ENCODE measurements at regions not wholly inside any gene's neighbourhood (a gene's known extent, or its start where the extent isn't known, plus 50 kb on each side); places are given as distances from the start of the nearest gene placed in this dataset.
A peak's percentile ranks its signal among the peaks of the same experiment; 100 is the strongest.

DNA sequence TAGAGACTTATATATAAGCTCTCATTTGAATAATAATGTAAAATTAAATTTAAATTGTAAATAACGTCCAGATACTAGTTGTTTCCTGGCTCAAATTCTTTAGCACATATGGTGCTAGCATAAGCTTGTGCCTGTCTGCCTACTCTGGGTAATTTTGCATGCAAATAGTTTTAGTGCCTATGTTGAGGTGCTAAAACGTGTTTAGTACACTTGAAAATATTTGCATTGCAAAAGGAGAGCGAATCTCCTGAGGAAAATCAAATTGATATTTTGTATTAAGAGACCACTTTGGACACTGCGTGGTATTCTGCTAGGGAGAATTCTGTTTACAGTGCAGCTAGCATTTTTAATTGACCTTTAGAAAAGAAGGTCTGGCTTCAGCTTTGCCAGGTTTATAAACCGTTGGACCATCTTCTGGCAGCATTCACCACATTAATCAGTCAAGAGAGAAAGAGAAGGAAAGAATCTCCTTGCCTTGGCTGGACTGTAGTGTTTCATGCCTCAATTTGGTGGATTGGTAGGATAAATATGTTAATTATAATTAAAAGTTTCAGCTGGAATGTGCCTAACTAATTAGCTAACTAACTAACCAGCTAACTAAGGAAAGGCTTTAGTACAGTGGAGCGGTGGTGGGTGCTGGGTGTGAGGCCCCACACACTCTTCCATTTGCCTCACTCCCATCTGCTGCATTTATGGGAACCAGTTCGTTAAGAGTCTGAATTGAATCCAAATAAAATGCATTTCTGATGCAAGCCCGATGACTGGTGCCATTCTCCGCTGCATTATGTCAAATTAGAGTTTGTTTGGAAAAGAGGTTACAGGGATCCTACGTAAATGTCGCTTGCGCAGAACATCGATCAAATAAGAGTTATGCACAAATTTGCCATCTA is 150.1 kb upstream of the MPDZ start:
- no peaks in the 10 kb centered on the region for H3K4me1 Mint-ChIP-seq
- peaks cover 0 to 4% (median 0%) of the 10 kb centered on the region in 11 donors for H3K9me3 Mint-ChIP-seq
- no peak for DNase-seq
- Histone ChIP-seq H3K36me3 (ENCODE audit: control insufficient read depth in 2 of 3, insufficient read depth in 3 of 3, low read length in 3 of 3) (no peaks in the 10 kb centered on the region), H3K27ac (ENCODE audit: low read depth, low read length) (no peak overlapping the region), H3K4me1 (ENCODE audit: control insufficient read depth in 2 of 2, insufficient read depth in 2 of 2, low read length in 2 of 2) (no peaks in the 10 kb centered on the region), H3K9me3 (ENCODE audit: control insufficient read depth in 2 of 3, low read length in 3 of 3) (no peaks in the 10 kb centered on the region), H3K4me3 (ENCODE audit: low read length) (no peak overlapping the region), H3K27me3 (ENCODE audit: control insufficient read depth in 2 of 2, insufficient read depth in 2 of 2, low read length in 2 of 2) (no peaks in the 10 kb centered on the region)
- ATAC-seq: no peak
- POLR2A ChIA-PET: no interaction called here
- no peak overlapping the region for H3K27ac Mint-ChIP-seq
- H3K27me3 Mint-ChIP-seq: no peaks in the 10 kb centered on the region
- H3K36me3 Mint-ChIP-seq: no peaks in the 10 kb centered on the region
- intact Hi-C loops (cut with micrococcal nuclease): loop anchor here in 1 of 2 donors (5.0 kb wide), 1 partner anchor 1338 kb away; no protein-coding TSS in a partner anchor
- H3K4me3 Mint-ChIP-seq: no peak overlapping the region
- CTCF ChIA-PET: interaction anchor here (0.6 kb wide), 1 partner anchor 17 kb away, joined by 3 read pairs; no protein-coding TSS in a partner anchor

DNA sequence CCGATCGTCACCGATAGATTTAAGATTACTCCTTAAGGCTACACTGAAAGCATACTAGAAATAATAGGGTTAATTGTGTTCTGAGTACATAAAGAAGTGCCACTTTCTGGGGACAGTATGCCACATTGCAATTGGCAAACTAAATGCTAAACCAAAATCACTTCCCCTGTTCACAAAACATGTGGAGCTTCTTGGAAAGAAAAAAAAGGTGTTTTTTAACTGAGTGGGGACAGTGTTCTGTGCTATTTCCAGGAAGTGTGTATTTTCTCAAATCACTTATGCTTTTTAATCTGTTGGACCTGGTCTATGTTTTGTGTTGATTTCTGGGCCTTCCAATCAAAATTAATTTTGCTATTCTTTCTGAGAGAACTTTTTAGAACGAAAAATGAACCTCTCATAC is 149.3 kb upstream of the MPDZ start:
- H3K27me3 ChIP-seq (ENCODE audit: control insufficient read depth in 2 of 2, insufficient read depth in 2 of 2, low read length in 2 of 2): no peaks in the 10 kb centered on the region
- H3K36me3 ChIP-seq (ENCODE audit: control insufficient read depth in 2 of 3, insufficient read depth in 3 of 3, low read length in 3 of 3): no peaks in the 10 kb centered on the region
- POLR2A ChIA-PET: no interaction called here
- H3K4me1 ChIP-seq (ENCODE audit: control insufficient read depth in 2 of 2, insufficient read depth in 2 of 2, low read length in 2 of 2): no peaks in the 10 kb centered on the region
- H3K4me1 Mint-ChIP-seq: no peaks in the 10 kb centered on the region
- CTCF ChIA-PET: no interaction called here
- no peak overlapping the region for H3K4me3 Mint-ChIP-seq
- H3K27ac ChIP-seq (ENCODE audit: low read depth, low read length): no peak overlapping the region
- no peaks in the 10 kb centered on the region for H3K9me3 ChIP-seq (ENCODE audit: control insufficient read depth in 2 of 3, low read length in 3 of 3)
- ATAC-seq (no peak), DNase-seq (no peak)
- no peak overlapping the region for H3K27ac Mint-ChIP-seq
- H3K27me3 Mint-ChIP-seq: no peaks in the 10 kb centered on the region
- no peak overlapping the region for H3K4me3 ChIP-seq (ENCODE audit: low read length)
- no peaks in the 10 kb centered on the region for H3K36me3 Mint-ChIP-seq
- peaks cover 0 to 4% (median 0%) of the 10 kb centered on the region in 11 donors for H3K9me3 Mint-ChIP-seq
- intact Hi-C loops (cut with micrococcal nuclease): loop anchor here in 1 of 2 donors (5.0 kb wide), 1 partner anchor 1339 kb away; no protein-coding TSS in a partner anchor

GRCh38 chr9:13427587-13427986 is 148.1 kb upstream of the MPDZ start:
- no peak overlapping the region for H3K4me3 Mint-ChIP-seq
- ChIA-PET POLR2A (no interaction called here), CTCF (no interaction called here)
- no peaks in the 10 kb centered on the region for H3K36me3 ChIP-seq (ENCODE audit: control insufficient read depth in 2 of 3, insufficient read depth in 3 of 3, low read length in 3 of 3)
- no peaks in the 10 kb centered on the region for H3K27me3 Mint-ChIP-seq
- no peak for ATAC-seq
- DNase-seq: peak in 2 of 9 donors; percentile 5
- H3K36me3 Mint-ChIP-seq: no peaks in the 10 kb centered on the region
- H3K9me3 ChIP-seq (ENCODE audit: control insufficient read depth in 2 of 3, low read length in 3 of 3): no peaks in the 10 kb centered on the region
- no peak overlapping the region for H3K27ac ChIP-seq (ENCODE audit: low read depth, low read length)
- H3K4me1 Mint-ChIP-seq: no peaks in the 10 kb centered on the region
- H3K27me3 ChIP-seq (ENCODE audit: control insufficient read depth in 2 of 2, insufficient read depth in 2 of 2, low read length in 2 of 2): no peaks in the 10 kb centered on the region
- peaks cover 0 to 4% (median 0%) of the 10 kb centered on the region in 11 donors for H3K9me3 Mint-ChIP-seq
- H3K4me3 ChIP-seq (ENCODE audit: low read length): no peak overlapping the region
- H3K27ac Mint-ChIP-seq: no peak overlapping the region
- intact Hi-C loops (cut with micrococcal nuclease): loop anchor here (2.0 to 5.0 kb wide), 2 partner anchors 1001 to 1340 kb away; no protein-coding TSS in a partner anchor
- no peaks in the 10 kb centered on the region for H3K4me1 ChIP-seq (ENCODE audit: control insufficient read depth in 2 of 2, insufficient read depth in 2 of 2, low read length in 2 of 2)

DNA sequence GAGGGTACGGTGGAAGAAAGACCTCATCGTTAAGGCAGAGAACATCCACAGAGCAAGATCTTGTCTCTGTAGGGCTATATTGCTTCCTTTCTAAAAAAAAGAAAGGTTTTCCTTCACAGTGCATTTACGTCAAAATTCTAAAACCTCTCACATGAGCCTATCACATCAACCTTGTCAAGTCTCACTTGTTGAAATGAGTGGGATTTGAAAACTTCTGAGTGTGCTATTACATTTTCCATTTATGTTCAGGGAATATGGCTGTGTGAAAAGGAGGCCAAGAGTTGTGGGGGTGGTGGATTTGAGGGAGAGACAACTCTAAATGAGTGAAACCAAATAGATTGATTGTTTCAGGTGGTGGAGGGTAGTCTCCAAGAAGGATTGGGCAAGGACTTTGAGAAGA is 147.1 kb upstream of the MPDZ start:
- no peaks in the 10 kb centered on the region for H3K4me1 Mint-ChIP-seq
- Histone ChIP-seq H3K4me3 (ENCODE audit: low read length) (no peak overlapping the region), H3K27me3 (ENCODE audit: control insufficient read depth in 2 of 2, insufficient read depth in 2 of 2, low read length in 2 of 2) (no peaks in the 10 kb centered on the region), H3K4me1 (ENCODE audit: control insufficient read depth in 2 of 2, insufficient read depth in 2 of 2, low read length in 2 of 2) (no peaks in the 10 kb centered on the region), H3K27ac (ENCODE audit: low read depth, low read length) (no peak overlapping the region), H3K9me3 (ENCODE audit: control insufficient read depth in 2 of 3, low read length in 3 of 3) (no peaks in the 10 kb centered on the region), H3K36me3 (ENCODE audit: control insufficient read depth in 2 of 3, insufficient read depth in 3 of 3, low read length in 3 of 3) (no peaks in the 10 kb centered on the region)
- H3K27ac Mint-ChIP-seq: no peak overlapping the region
- ATAC-seq: no peak
- intact Hi-C loops (cut with micrococcal nuclease): loop anchor here (2.0 to 5.0 kb wide), 2 partner anchors 1002 to 1341 kb away; no protein-coding TSS in a partner anchor
- H3K36me3 Mint-ChIP-seq: no peaks in the 10 kb centered on the region
- H3K9me3 Mint-ChIP-seq: peaks cover 0 to 3% (median 0%) of the 10 kb centered on the region in 11 donors
- ChIA-PET POLR2A (no interaction called here), CTCF (no interaction called here)
- no peaks in the 10 kb centered on the region for H3K27me3 Mint-ChIP-seq
- H3K4me3 Mint-ChIP-seq: no peak overlapping the region
- DNase-seq: no peak

DNA sequence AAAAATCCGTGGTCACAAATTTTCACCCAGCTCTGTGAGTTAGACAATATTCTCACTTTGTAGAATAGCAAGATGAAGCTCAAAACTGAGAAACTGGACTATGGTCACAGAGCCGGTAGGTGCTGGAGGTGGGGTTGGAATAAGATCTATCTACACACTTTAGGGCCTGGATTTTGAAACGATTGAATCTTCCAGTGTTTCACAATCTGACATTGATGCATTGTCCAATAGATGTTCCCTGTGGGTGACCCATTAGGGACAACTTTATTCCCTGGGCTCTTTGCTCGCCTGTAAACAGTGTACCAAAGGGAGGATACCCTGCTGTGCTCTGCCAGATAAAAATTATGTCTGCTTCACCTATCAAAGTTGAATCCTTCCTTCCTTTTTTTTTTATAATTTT is 145.4 kb upstream of the MPDZ start:
- H3K36me3 ChIP-seq (ENCODE audit: control insufficient read depth in 2 of 3, insufficient read depth in 3 of 3, low read length in 3 of 3): no peaks in the 10 kb centered on the region
- H3K27me3 ChIP-seq (ENCODE audit: control insufficient read depth in 2 of 2, insufficient read depth in 2 of 2, low read length in 2 of 2): no peaks in the 10 kb centered on the region
- H3K4me1 ChIP-seq (ENCODE audit: control insufficient read depth in 2 of 2, insufficient read depth in 2 of 2, low read length in 2 of 2): no peaks in the 10 kb centered on the region
- H3K27me3 Mint-ChIP-seq: no peaks in the 10 kb centered on the region
- H3K27ac Mint-ChIP-seq: no peak overlapping the region
- POLR2A ChIA-PET: no interaction called here
- ATAC-seq (no peak), DNase-seq (no peak)
- CTCF ChIA-PET: no interaction called here
- H3K4me3 ChIP-seq (ENCODE audit: low read length): no peak overlapping the region
- no peaks in the 10 kb centered on the region for H3K4me1 Mint-ChIP-seq
- H3K9me3 ChIP-seq (ENCODE audit: control insufficient read depth in 2 of 3, low read length in 3 of 3): no peaks in the 10 kb centered on the region
- no peak overlapping the region for H3K4me3 Mint-ChIP-seq
- no peaks in the 10 kb centered on the region for H3K36me3 Mint-ChIP-seq
- intact Hi-C loops (cut with micrococcal nuclease): loop anchor here in 1 of 2 donors (5.0 kb wide), 1 partner anchor 1342 kb away; no protein-coding TSS in a partner anchor
- no peak overlapping the region for H3K27ac ChIP-seq (ENCODE audit: low read depth, low read length)
- peaks cover 0 to 7% (median 0%) of the 10 kb centered on the region in 11 donors for H3K9me3 Mint-ChIP-seq

- Mint-ChIP-seq H3K9me3 (peaks cover 0 to 7% (median 0%) of the 10 kb centered on the region in 11 donors), H3K27me3 (no peaks in the 10 kb centered on the region), H3K36me3 (no peaks in the 10 kb centered on the region), H3K4me3 (no peak overlapping the region), H3K27ac (no peak overlapping the region), H3K4me1 (no peaks in the 10 kb centered on the region)
- DNase-seq (no peak), ATAC-seq (no peak)
- H3K4me3 ChIP-seq (ENCODE audit: low read length): no peak overlapping the region
- no peaks in the 10 kb centered on the region for H3K36me3 ChIP-seq (ENCODE audit: control insufficient read depth in 2 of 3, insufficient read depth in 3 of 3, low read length in 3 of 3)
- H3K4me1 ChIP-seq (ENCODE audit: control insufficient read depth in 2 of 2, insufficient read depth in 2 of 2, low read length in 2 of 2): no peaks in the 10 kb centered on the region
- CTCF ChIA-PET: no interaction called here
- H3K9me3 ChIP-seq (ENCODE audit: control insufficient read depth in 2 of 3, low read length in 3 of 3): no peaks in the 10 kb centered on the region
- no peaks in the 10 kb centered on the region for H3K27me3 ChIP-seq (ENCODE audit: control insufficient read depth in 2 of 2, insufficient read depth in 2 of 2, low read length in 2 of 2)
- POLR2A ChIA-PET: no interaction called here
- H3K27ac ChIP-seq (ENCODE audit: low read depth, low read length): no peak overlapping the region
- intact Hi-C loops (cut with micrococcal nuclease): no loop called here
Measured at GRCh38 chr9:13424204-13424603, 144.7 kb upstream of the MPDZ start.

- no peak overlapping the region for H3K4me3 ChIP-seq (ENCODE audit: low read length)
- CTCF ChIA-PET: no interaction called here
- no peaks in the 10 kb centered on the region for H3K9me3 ChIP-seq (ENCODE audit: control insufficient read depth in 2 of 3, low read length in 3 of 3)
- ATAC-seq (no peak), DNase-seq (no peak)
- H3K36me3 Mint-ChIP-seq: no peaks in the 10 kb centered on the region
- no peaks in the 10 kb centered on the region for H3K27me3 Mint-ChIP-seq
- peaks cover 0 to 4% (median 0%) of the 10 kb centered on the region in 11 donors for H3K9me3 Mint-ChIP-seq
- intact Hi-C loops (cut with micrococcal nuclease): no loop called here
- H3K4me3 Mint-ChIP-seq: no peak overlapping the region
- no peaks in the 10 kb centered on the region for H3K36me3 ChIP-seq (ENCODE audit: control insufficient read depth in 2 of 3, insufficient read depth in 3 of 3, low read length in 3 of 3)
- no peaks in the 10 kb centered on the region for H3K4me1 ChIP-seq (ENCODE audit: control insufficient read depth in 2 of 2, insufficient read depth in 2 of 2, low read length in 2 of 2)
- H3K27ac Mint-ChIP-seq: no peak overlapping the region
- no peaks in the 10 kb centered on the region for H3K4me1 Mint-ChIP-seq
- no peak overlapping the region for H3K27ac ChIP-seq (ENCODE audit: low read depth, low read length)
- POLR2A ChIA-PET: no interaction called here
- H3K27me3 ChIP-seq (ENCODE audit: control insufficient read depth in 2 of 2, insufficient read depth in 2 of 2, low read length in 2 of 2): no peaks in the 10 kb centered on the region
Measured at GRCh38 chr9:13414349-13414748, 134.9 kb upstream of the MPDZ start.
